ENCODE measurements at regions not wholly inside any gene's neighbourhood (a gene's known extent, or its start where the extent isn't known, plus 50 kb on each side); places are given as distances from the start of the nearest gene placed in this dataset.

DNA sequence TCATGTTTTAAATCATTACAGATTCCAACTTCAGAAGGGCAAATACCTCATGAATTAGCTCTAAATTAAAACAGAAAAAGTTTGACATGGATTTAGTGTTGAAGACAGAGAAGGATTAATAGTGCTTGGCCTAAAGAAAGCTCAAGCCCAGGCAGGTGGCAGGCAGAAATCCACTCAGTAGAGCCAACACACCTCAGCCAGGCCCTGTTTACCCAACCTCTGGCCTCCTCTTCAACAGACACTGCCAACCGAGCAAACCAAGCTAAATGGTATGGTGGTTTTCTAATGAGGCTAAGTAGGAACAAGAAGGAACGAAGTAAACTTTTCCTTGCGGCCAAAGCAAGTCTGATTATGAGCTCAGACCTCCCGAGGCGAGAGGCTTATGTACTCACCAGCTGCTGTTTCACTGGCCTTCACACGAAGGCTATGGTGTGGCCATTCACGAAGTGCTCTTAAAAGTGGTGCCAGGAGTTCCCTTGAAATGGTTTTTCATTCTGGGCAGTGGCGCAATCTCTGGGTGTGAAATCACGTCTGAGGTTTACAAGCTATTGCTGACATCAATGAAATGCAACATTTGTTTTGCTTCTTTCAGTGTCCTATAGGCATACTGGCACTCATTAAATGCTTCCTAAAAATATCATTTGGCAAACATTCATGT, 124.1 kb upstream of the LGR5 start:
- WGBS (ENCODE audit: extremely low coverage, insufficient read length, low lambda C conversion rate): no CpG with 5 or more reads among the region's 9 CpGs
- Histone ChIP-seq H3K27ac (ENCODE audit: insufficient read length, low read depth, low read length) (no peak overlapping the region), H3K79me2 (ENCODE audit: insufficient read depth, low read length) (no peaks in the 10 kb centered on the region), H4K8ac (replicated peaks; ENCODE audit: insufficient read length, low read depth, low read length) (no peak overlapping the region), H3K4ac (ENCODE audit: low read depth, low read length) (no peak overlapping the region), H4K91ac (ENCODE audit: insufficient read length, low read depth, low read length) (no peak overlapping the region), H3K27me3 (ENCODE audit: insufficient read depth, low read length) (no peaks in the 10 kb centered on the region), H4K20me1 (ENCODE audit: control insufficient read depth, insufficient read depth, insufficient read length) (no peaks in the 10 kb centered on the region), H2BK5ac (ENCODE audit: insufficient read length, low read length) (no peak overlapping the region), H3K79me1 (ENCODE audit: insufficient read depth, low read depth, low read length, poor library complexity, severe bottlenecking) (no peaks in the 10 kb centered on the region), H2BK12ac (ENCODE audit: insufficient read length, low read depth, low read length) (no peak overlapping the region), H2BK20ac (ENCODE audit: low read depth, low read length, poor library complexity, severe bottlenecking) (no peak overlapping the region), H3K9me3 (ENCODE audit: control insufficient read depth, low read depth, low read length) (peaks cover 3% of the 10 kb centered on the region), H4K5ac (ENCODE audit: insufficient read length, low read depth, low read length) (no peak overlapping the region), H2AFZ (ENCODE audit: low read length) (peak overlapping the region; percentile 45), H2BK120ac (ENCODE audit: low read depth, low read length, poor library complexity, severe bottlenecking) (no peak overlapping the region), H2BK15ac (ENCODE audit: low read depth, low read length) (no peak overlapping the region), H2AK5ac (ENCODE audit: insufficient read length, low read length) (no peak overlapping the region), H3T11ph (ENCODE audit: low read length) (no peak overlapping the region), H3K9ac (ENCODE audit: extremely low read depth, insufficient read length, low read length) (no peak overlapping the region), H3K18ac (ENCODE audit: insufficient read length, low read depth, low read length) (no peak overlapping the region), H3K4me1 (ENCODE audit: insufficient read depth, low read length) (peaks cover 2% of the 10 kb centered on the region; the same call in 1 of the 2 replicates), H3K56ac (ENCODE audit: insufficient read length, low read depth, low read length) (no peak overlapping the region), H3K14ac (ENCODE audit: insufficient read depth, low read length) (no peak overlapping the region), H3K4me2 (ENCODE audit: insufficient read depth, insufficient read length, low read length) (no peak overlapping the region), H3K23me2 (ENCODE audit: insufficient read length, low read depth, low read length, poor library complexity, severe bottlenecking) (no peaks in the 10 kb centered on the region), H3K23ac (ENCODE audit: insufficient read length, low read depth, low read length) (no peak overlapping the region)
- Mint-ChIP-seq H3K27ac (no peak overlapping the region), H3K27me3 (ENCODE audit: low read depth) (no peaks in the 10 kb centered on the region), H3K9me3 (peaks cover 4% of the 10 kb centered on the region in 2 experiments; a peak in 4 of 5 replicates), H3K4me1 (peaks cover 7 to 10% of the 10 kb centered on the region in 2 experiments; a peak in 2 of 4 replicates), H3K4me3 (no peak overlapping the region), H3K36me3 (ENCODE audit: insufficient read depth in 1 of 3, low read depth in 3 of 3) (peaks cover under 1 to 8% (median 5%) of the 10 kb centered on the region in 3 experiments)
- TF ChIP-seq, protein P1, sequence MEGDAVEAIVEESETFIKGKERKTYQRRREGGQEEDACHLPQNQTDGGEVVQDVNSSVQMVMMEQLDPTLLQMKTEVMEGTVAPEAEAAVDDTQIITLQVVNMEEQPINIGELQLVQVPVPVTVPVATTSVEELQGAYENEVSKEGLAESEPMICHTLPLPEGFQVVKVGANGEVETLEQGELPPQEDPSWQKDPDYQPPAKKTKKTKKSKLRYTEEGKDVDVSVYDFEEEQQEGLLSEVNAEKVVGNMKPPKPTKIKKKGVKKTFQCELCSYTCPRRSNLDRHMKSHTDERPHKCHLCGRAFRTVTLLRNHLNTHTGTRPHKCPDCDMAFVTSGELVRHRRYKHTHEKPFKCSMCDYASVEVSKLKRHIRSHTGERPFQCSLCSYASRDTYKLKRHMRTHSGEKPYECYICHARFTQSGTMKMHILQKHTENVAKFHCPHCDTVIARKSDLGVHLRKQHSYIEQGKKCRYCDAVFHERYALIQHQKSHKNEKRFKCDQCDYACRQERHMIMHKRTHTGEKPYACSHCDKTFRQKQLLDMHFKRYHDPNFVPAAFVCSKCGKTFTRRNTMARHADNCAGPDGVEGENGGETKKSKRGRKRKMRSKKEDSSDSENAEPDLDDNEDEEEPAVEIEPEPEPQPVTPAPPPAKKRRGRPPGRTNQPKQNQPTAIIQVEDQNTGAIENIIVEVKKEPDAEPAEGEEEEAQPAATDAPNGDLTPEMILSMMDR (conservative IDR thresholded peaks at IDR 0.05): no peak
- DNase-seq: no peak
